ENCODE measurements at regions not wholly inside any gene's neighbourhood (a gene's known extent, or its start where the extent isn't known, plus 50 kb on each side); places are given as distances from the start of the nearest gene placed in this dataset.
"Not testable (repeated sequence)": the region's sequence is repeated elsewhere in the genome, so short reads cannot be mapped to it uniquely, and the experiment has no call there.

DNA sequence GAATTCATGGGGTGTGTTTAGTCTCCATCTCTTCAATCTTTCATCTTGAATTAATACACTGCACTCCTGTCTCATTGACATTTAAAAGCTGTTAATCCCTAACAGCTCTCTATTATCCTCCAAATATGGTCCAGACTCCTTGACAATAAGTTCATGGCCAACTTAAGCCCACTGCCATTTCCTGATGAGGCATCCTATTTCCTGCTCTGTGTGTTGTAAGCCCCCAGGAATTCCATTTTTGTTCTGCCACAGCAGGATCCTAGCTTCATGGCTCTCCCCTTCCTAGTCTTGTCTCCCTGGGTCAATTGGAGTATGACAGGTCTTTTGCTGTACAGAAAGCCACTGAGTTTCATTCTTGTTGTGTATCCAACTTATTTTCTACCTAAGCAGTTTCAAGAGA is 218.8 kb downstream of the OTUD1 start (continued):
- TF ChIP-seq, protein P1, sequence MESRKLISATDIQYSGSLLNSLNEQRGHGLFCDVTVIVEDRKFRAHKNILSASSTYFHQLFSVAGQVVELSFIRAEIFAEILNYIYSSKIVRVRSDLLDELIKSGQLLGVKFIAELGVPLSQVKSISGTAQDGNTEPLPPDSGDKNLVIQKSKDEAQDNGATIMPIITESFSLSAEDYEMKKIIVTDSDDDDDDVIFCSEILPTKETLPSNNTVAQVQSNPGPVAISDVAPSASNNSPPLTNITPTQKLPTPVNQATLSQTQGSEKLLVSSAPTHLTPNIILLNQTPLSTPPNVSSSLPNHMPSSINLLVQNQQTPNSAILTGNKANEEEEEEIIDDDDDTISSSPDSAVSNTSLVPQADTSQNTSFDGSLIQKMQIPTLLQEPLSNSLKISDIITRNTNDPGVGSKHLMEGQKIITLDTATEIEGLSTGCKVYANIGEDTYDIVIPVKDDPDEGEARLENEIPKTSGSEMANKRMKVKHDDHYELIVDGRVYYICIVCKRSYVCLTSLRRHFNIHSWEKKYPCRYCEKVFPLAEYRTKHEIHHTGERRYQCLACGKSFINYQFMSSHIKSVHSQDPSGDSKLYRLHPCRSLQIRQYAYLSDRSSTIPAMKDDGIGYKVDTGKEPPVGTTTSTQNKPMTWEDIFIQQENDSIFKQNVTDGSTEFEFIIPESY (IDR thresholded peaks at IDR 0.05; ENCODE audit: extremely low read depth, insufficient replicate concordance, low read length): no peak
- no peak for TF ChIP-seq ZFX (IDR thresholded peaks at IDR 0.05)
- TF ChIP-seq, protein P2, sequence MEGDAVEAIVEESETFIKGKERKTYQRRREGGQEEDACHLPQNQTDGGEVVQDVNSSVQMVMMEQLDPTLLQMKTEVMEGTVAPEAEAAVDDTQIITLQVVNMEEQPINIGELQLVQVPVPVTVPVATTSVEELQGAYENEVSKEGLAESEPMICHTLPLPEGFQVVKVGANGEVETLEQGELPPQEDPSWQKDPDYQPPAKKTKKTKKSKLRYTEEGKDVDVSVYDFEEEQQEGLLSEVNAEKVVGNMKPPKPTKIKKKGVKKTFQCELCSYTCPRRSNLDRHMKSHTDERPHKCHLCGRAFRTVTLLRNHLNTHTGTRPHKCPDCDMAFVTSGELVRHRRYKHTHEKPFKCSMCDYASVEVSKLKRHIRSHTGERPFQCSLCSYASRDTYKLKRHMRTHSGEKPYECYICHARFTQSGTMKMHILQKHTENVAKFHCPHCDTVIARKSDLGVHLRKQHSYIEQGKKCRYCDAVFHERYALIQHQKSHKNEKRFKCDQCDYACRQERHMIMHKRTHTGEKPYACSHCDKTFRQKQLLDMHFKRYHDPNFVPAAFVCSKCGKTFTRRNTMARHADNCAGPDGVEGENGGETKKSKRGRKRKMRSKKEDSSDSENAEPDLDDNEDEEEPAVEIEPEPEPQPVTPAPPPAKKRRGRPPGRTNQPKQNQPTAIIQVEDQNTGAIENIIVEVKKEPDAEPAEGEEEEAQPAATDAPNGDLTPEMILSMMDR (IDR thresholded peaks at IDR 0.05 in 2 of 3, conservative IDR thresholded peaks at IDR 0.05 in 1 of 3; ENCODE audit: borderline replicate concordance in 1 of 3, insufficient read depth in 1 of 3, low read depth in 2 of 3, low read length in 2 of 3): no peak
- TF ChIP-seq, protein P3, sequence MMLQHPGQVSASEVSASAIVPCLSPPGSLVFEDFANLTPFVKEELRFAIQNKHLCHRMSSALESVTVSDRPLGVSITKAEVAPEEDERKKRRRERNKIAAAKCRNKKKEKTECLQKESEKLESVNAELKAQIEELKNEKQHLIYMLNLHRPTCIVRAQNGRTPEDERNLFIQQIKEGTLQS (IDR thresholded peaks at IDR 0.05): no peak

DNA sequence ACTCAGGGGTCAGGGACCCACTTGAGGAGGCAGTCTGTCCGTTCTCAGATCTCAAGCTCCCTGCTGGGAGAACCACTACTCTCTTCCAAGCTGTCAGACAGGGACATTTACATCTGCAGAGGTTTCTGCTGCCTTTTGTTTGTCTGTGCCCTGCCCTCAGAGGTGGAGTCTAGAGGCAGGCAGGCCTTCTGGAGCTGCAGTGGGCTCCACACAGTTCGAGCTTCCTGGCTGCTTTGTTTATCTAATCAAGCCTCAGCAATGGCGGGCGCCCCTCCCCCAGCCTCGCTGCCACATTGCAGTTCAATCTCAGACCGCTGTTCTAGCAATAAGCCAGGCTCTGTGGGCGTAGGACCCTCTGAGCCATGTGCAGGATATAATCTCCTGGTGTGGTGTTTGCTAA is 233.0 kb downstream of the OTUD1 start:
- H3K4me3 ChIP-seq (replicated peaks in 1 of 2; ENCODE audit: low read depth in 1 of 2, low read length in 2 of 2); H2AFZ ChIP-seq (ENCODE audit: low read depth, low read length, poor library complexity, severe bottlenecking); H3K9me3 ChIP-seq (ENCODE audit: control insufficient read depth in 1 of 2, insufficient read depth in 1 of 2, low read depth in 1 of 2, low read length in 2 of 2); RAD21 ChIA-PET (ENCODE audit: low non-redundant PET in 1 of 2, low total read pairs in 2 of 2, uncharacterized antibody in 2 of 2, unreplicated experiment in 2 of 2); POLR2A ChIA-PET; H3K79me2 ChIP-seq (ENCODE audit: insufficient read depth, low read length); H3K9ac ChIP-seq (ENCODE audit: low read length); H3K27ac ChIP-seq (ENCODE audit: low read depth, low read length); intact Hi-C loops (cut with micrococcal nuclease); BruUV-seq (replicated peaks); H3K9me2 ChIP-seq (ENCODE audit: insufficient read depth); H3K36me3 ChIP-seq (ENCODE audit: control insufficient read depth in 1 of 2, insufficient read depth in 2 of 2, low read length in 2 of 2); H3K4me1 ChIP-seq (ENCODE audit: control insufficient read depth in 1 of 2, insufficient read depth in 2 of 2, low read length in 2 of 2); DNase-seq (ENCODE audit: low read depth, low spot score); H4K20me1 ChIP-seq (ENCODE audit: insufficient read depth); H3K4me2 ChIP-seq (ENCODE audit: low read length); CTCF ChIA-PET; ATAC-seq; H3K27me3 ChIP-seq (ENCODE audit: insufficient read depth, low read length): not testable (repeated sequence)
